ENCODE measurements at regions not wholly inside any gene's neighbourhood (a gene's known extent, or its start where the extent isn't known, plus 50 kb on each side); places are given as distances from the start of the nearest gene placed in this dataset.

DNA sequence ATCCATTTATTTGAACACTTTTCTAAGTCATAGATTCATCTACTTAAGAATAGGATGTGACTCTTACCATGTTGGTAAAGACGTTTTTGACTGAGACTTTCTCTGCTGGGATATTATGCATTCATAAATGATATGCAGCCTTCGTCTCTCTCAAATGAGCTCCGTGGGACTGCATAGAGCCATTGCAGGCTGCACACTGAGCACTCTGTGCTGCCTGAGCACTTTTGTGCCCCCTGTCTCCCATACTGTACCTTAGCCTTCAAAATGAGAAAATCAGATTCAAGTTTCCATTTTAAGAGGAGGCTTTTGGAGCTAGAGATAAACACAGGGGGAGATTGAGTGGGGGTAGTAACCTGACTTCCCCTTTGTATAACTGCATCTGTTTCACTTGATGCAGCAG lies 433.6 kb downstream of the ZIC3 start:
- TF ChIP-seq POLR2A (IDR thresholded peaks at IDR 0.05) (no peak), POLR2AphosphoS5 (IDR thresholded peaks at IDR 0.05) (no peak)
- TF ChIP-seq, protein P1, sequence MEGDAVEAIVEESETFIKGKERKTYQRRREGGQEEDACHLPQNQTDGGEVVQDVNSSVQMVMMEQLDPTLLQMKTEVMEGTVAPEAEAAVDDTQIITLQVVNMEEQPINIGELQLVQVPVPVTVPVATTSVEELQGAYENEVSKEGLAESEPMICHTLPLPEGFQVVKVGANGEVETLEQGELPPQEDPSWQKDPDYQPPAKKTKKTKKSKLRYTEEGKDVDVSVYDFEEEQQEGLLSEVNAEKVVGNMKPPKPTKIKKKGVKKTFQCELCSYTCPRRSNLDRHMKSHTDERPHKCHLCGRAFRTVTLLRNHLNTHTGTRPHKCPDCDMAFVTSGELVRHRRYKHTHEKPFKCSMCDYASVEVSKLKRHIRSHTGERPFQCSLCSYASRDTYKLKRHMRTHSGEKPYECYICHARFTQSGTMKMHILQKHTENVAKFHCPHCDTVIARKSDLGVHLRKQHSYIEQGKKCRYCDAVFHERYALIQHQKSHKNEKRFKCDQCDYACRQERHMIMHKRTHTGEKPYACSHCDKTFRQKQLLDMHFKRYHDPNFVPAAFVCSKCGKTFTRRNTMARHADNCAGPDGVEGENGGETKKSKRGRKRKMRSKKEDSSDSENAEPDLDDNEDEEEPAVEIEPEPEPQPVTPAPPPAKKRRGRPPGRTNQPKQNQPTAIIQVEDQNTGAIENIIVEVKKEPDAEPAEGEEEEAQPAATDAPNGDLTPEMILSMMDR (IDR thresholded peaks at IDR 0.05): no peak

Measured in breast epithelium (tissue), 3 donors.